ENCODE measurements at regions not wholly inside any gene's neighbourhood (a gene's known extent, or its start where the extent isn't known, plus 50 kb on each side); places are given as distances from the start of the nearest gene placed in this dataset.

DNA sequence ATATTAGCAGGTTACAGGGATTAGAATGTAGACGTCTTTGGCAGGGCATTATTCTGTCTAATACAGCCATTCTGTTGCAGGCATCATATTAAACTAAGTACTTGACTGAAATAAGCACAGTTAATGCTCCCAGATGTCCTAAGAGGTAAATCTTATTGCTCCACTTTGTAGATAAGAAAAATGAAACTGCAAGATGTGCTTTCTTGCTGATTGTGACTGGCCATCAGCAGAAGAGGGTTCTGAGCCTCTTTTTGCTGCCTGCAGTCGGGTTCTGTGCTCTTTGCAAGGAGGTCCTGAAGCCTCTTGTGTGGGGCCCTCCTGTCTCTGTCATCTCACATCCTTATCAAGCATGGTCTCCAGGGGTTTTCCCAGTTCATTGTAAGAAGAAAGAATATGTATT is 167.1 kb downstream of the KCNJ2 start:
- no peaks in the 10 kb centered on the region for H3K9me3 ChIP-seq (ENCODE audit: low read depth, low read length)
- no peak overlapping the region for H3K27ac ChIP-seq
- DNase-seq (ENCODE audit: low read depth, low spot score): no peak
- H3K36me3 ChIP-seq (ENCODE audit: insufficient read depth, low read length): no peaks in the 10 kb centered on the region
- no peak overlapping the region for H3K9ac ChIP-seq (ENCODE audit: insufficient read length)
- no peak overlapping the region for H3K4me3 ChIP-seq
- no peak for TF ChIP-seq EZH2 (IDR thresholded peaks at IDR 0.05)
- TF ChIP-seq POLR2AphosphoS5 (IDR thresholded peaks at IDR 0.05; ENCODE audit: borderline replicate concordance, low read depth, low read length): no peak
- no peak for TF ChIP-seq FOXP2 (optimal IDR thresholded peaks at IDR 0.05; ENCODE audit: control extremely low read depth, extremely low read length, insufficient read depth)

DNA sequence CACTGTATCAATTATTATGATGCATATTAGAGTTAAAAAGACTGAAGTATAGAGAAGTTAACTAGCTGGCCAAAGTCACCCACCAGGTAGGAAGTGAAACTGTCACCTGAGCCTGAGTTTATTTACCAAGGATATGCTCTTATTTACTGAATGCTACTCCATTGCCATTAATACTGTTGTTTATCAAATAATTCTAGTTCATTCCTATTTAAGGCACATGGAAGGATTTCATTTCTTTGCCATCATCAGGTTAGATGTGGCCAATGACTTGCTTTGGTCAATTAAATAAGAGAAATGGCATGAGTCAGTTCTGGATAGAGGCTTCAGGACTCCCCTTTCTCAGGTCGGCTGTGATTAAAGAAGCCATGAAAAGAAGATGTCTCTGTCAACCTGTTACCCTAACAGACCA is 169.6 kb downstream of the KCNJ2 start:
- TF ChIP-seq FOXP2 (optimal IDR thresholded peaks at IDR 0.05; ENCODE audit: control extremely low read depth, extremely low read length, insufficient read depth) (no peak), POLR2AphosphoS5 (IDR thresholded peaks at IDR 0.05; ENCODE audit: borderline replicate concordance, low read depth, low read length) (no peak), EZH2 (IDR thresholded peaks at IDR 0.05) (no peak)
- H3K9ac ChIP-seq (ENCODE audit: insufficient read length): no peak overlapping the region
- no peaks in the 10 kb centered on the region for H3K9me3 ChIP-seq (ENCODE audit: low read depth, low read length)
- DNase-seq (ENCODE audit: low read depth, low spot score): no peak
- H3K36me3 ChIP-seq (ENCODE audit: insufficient read depth, low read length): no peaks in the 10 kb centered on the region
- H3K27ac ChIP-seq: no peak overlapping the region
- no peak overlapping the region for H3K4me3 ChIP-seq

DNA sequence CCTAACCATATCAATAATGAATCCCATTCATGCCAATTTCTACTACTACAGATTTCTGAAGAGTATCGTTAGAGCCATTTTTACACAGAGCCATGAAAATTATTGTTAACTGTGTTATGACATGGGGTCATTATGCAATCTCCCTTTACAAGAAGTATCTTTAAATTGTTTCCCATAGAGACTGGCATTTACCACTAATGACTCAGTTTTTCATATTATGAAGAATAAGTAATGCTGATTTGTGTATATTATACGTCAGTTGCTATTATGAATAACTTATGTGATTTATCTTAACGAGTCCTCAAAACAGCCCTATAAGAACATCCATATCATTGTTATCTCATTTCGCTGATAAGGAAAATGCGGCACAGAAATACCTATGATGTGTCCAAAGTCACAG is 173.8 kb downstream of the KCNJ2 start:
- H3K9me3 ChIP-seq (ENCODE audit: low read depth, low read length): no peaks in the 10 kb centered on the region
- no peak for DNase-seq (ENCODE audit: low read depth, low spot score)
- TF ChIP-seq FOXP2 (optimal IDR thresholded peaks at IDR 0.05; ENCODE audit: control extremely low read depth, extremely low read length, insufficient read depth) (no peak), EZH2 (IDR thresholded peaks at IDR 0.05) (no peak), POLR2AphosphoS5 (IDR thresholded peaks at IDR 0.05; ENCODE audit: borderline replicate concordance, low read depth, low read length) (no peak)
- H3K9ac ChIP-seq (ENCODE audit: insufficient read length): no peak overlapping the region
- H3K4me3 ChIP-seq: no peak overlapping the region
- no peaks in the 10 kb centered on the region for H3K36me3 ChIP-seq (ENCODE audit: insufficient read depth, low read length)
- no peak overlapping the region for H3K27ac ChIP-seq

DNA sequence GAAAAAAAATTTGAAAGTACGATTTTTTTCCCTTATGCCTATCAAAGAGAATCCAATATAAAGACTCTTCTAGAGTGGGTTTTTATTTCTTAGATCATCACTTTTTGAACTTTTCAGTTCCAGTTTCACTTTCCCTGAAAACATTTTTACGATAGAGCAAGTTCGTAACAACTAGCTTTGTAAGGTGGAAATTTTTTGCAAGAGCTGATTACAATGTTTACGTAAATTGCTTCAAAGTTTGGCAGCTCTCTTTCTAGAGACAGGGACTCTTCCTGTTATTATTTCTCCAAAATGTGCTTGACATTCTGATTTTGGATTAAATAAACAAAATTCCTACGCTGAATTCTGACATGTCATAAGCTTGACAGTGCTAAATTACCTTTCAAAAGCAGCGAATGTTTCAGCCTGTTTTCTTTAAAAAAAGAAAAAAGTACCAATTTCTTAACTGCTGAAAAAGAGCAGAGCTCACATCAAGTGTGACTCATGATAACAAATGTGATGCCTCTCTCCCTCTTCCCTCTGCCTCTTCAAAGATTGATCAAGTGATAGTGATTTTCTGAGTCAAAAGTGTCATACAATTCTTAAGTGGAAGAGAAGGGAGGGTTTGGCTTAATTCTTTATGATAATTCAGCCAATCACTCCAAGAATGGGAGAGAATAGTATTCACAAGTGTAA is 175.2 kb downstream of the KCNJ2 start:
- Histone ChIP-seq H3K9ac (ENCODE audit: insufficient read length) (no peak overlapping the region), H3K27ac (no peak overlapping the region), H3K36me3 (ENCODE audit: insufficient read depth, low read length) (no peaks in the 10 kb centered on the region), H3K9me3 (ENCODE audit: low read depth, low read length) (no peaks in the 10 kb centered on the region), H3K4me3 (no peak overlapping the region)
- no peak for DNase-seq (ENCODE audit: low read depth, low spot score)
- no peak for TF ChIP-seq POLR2AphosphoS5 (IDR thresholded peaks at IDR 0.05; ENCODE audit: borderline replicate concordance, low read depth, low read length)
- no peak for TF ChIP-seq EZH2 (IDR thresholded peaks at IDR 0.05)
- TF ChIP-seq FOXP2 (optimal IDR thresholded peaks at IDR 0.05; ENCODE audit: control extremely low read depth, extremely low read length, insufficient read depth): no peak

DNA sequence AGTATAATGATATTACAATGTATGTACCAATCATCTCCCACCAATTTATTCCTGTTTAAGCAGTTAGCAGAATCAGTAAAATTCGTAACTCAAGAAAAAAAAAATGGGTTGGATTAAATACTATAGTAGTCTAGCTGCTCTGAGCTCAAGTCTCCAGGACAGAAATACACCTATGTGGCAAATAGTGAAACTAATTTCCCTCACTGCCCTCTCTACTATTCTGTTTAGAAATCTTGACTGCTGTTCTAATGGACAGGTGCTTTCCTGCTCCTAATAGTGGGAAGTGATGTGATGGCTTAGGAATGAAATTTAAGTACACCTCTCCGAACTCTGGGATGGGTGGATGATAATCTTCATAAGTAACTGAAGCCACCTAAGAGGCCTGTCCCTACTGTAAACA is 175.7 kb downstream of the KCNJ2 start:
- Histone ChIP-seq H3K9ac (ENCODE audit: insufficient read length) (no peak overlapping the region), H3K27ac (no peak overlapping the region), H3K36me3 (ENCODE audit: insufficient read depth, low read length) (no peaks in the 10 kb centered on the region), H3K9me3 (ENCODE audit: low read depth, low read length) (no peaks in the 10 kb centered on the region), H3K4me3 (no peak overlapping the region)
- DNase-seq (ENCODE audit: low read depth, low spot score): no peak
- TF ChIP-seq EZH2 (IDR thresholded peaks at IDR 0.05) (no peak), POLR2AphosphoS5 (IDR thresholded peaks at IDR 0.05; ENCODE audit: borderline replicate concordance, low read depth, low read length) (no peak), FOXP2 (optimal IDR thresholded peaks at IDR 0.05; ENCODE audit: control extremely low read depth, extremely low read length, insufficient read depth) (no peak)

DNA sequence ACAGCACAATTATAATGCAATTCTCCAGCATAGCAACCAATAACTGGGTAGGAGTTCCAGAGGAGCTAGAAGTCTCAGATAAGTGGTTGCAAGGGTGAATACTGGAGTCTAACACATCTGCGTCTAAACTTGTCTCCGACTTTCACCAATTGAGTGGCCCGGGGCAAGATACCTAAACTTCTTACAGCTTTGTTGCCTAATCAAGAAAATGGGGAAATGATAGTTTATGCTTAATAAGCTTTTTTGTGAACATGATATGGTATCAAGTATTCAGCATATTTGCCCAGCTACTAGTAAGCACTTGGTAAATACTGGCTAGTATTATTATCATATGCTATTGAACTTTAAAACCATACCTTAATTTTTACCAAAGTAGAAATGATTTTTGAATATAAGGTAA is 183.5 kb downstream of the KCNJ2 start:
- no peak for TF ChIP-seq FOXP2 (optimal IDR thresholded peaks at IDR 0.05; ENCODE audit: control extremely low read depth, extremely low read length, insufficient read depth)
- no peak for TF ChIP-seq POLR2AphosphoS5 (IDR thresholded peaks at IDR 0.05; ENCODE audit: borderline replicate concordance, low read depth, low read length)
- TF ChIP-seq EZH2 (IDR thresholded peaks at IDR 0.05): no peak
- no peak for DNase-seq (ENCODE audit: low read depth, low spot score)
- no peak overlapping the region for H3K27ac ChIP-seq

DNA sequence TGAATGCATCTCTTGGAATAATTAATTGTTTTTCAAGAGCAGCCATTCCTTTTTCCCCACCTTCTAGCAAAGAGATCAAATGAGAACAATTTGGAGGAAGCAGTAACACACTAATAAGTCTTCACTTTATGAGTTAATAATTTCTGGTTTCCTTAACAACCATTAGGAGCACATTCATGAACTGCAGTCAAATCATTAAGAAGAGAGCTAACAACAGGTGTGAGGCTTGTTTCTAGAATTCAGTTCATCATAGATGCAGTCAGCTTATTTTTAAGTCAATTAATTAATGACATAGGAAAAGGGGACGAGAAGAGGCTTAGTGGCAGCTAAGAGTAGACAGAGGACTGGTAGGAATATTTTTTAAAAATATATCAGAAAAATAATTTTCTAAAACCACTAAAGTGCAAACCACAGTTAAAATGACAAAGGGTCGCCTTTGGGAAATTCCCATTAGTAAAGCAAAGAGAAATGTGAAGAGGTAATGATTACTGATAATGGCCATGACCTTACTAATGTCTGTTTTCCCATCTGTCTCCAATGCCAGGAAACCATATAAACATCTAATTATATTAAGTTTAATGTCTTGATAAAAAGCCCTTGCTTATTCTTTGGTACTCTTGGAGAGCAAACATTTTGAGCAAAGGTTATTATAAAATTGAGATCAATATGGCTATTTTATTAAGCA is 184.2 kb downstream of the KCNJ2 start:
- Histone ChIP-seq H3K36me3 (ENCODE audit: insufficient read depth, low read length) (no peaks in the 10 kb centered on the region), H3K9me3 (ENCODE audit: low read depth, low read length) (no peaks in the 10 kb centered on the region), H3K4me3 (no peak overlapping the region), H3K27ac (no peak overlapping the region), H3K9ac (ENCODE audit: insufficient read length) (no peak overlapping the region)
- no peak for TF ChIP-seq EZH2 (IDR thresholded peaks at IDR 0.05)
- DNase-seq (ENCODE audit: low read depth, low spot score): no peak

More for the DNA sequence above, 183.5 kb downstream of the KCNJ2 start:
- Histone ChIP-seq H3K9ac (ENCODE audit: insufficient read length) (no peak overlapping the region), H3K36me3 (ENCODE audit: insufficient read depth, low read length) (no peaks in the 10 kb centered on the region), H3K9me3 (ENCODE audit: low read depth, low read length) (no peaks in the 10 kb centered on the region), H3K4me3 (no peak overlapping the region)

DNA sequence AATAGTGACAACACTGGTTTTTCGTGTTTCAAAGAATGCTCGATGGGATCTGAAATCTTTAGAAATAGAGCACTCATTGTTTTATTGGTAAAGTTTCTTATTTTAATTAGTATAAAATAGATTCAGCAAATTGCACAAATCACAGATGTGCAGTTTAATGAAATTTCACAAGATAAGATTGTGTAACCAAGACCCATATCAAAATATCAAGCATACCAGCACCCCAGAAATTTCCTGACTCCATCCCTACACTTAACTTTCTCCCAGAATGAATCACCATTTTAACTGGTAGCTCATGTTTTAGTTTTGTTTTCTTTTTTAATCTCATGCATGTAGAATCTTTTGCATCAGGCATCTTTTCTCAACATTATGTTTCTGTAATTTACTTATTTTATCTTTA is 185.9 kb downstream of the KCNJ2 start:
- no peaks in the 10 kb centered on the region for H3K36me3 ChIP-seq (ENCODE audit: insufficient read depth, low read length)
- no peak overlapping the region for H3K9ac ChIP-seq (ENCODE audit: insufficient read length)
- H3K4me3 ChIP-seq: no peak overlapping the region
- DNase-seq (ENCODE audit: low read depth, low spot score): no peak
- no peak for TF ChIP-seq EZH2 (IDR thresholded peaks at IDR 0.05)
- no peak for TF ChIP-seq FOXP2 (optimal IDR thresholded peaks at IDR 0.05; ENCODE audit: control extremely low read depth, extremely low read length, insufficient read depth)
- TF ChIP-seq POLR2AphosphoS5 (IDR thresholded peaks at IDR 0.05; ENCODE audit: borderline replicate concordance, low read depth, low read length): no peak
- H3K27ac ChIP-seq: no peak overlapping the region
- H3K9me3 ChIP-seq (ENCODE audit: low read depth, low read length): no peaks in the 10 kb centered on the region

DNA sequence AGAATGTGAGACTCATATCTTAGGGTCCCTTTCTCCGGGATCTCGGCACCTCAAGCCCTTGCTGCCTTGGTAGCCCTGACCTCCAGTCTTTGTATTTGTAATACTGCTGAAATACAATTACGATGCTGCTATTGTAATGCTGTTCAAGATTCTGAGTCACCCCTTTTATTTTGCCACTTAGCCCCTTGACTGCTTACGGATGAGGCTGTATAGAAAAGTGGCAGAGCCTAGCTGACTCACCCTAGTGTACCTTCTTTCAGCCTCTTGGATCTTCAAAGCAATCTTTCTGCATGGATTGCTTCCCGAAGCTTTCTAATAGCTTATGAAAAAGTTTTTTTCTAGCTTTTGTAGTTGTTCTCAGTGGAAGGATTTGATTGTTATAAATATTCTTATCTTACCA is 187.9 kb downstream of the KCNJ2 start:
- no peak overlapping the region for H3K27ac ChIP-seq
- no peak for DNase-seq (ENCODE audit: low read depth, low spot score)
- no peaks in the 10 kb centered on the region for H3K36me3 ChIP-seq (ENCODE audit: insufficient read depth, low read length)

More for the DNA sequence above, 187.9 kb downstream of the KCNJ2 start:
- Histone ChIP-seq H3K4me3 (no peak overlapping the region), H3K9me3 (ENCODE audit: low read depth, low read length) (no peaks in the 10 kb centered on the region), H3K9ac (ENCODE audit: insufficient read length) (no peak overlapping the region)
- TF ChIP-seq FOXP2 (optimal IDR thresholded peaks at IDR 0.05; ENCODE audit: control extremely low read depth, extremely low read length, insufficient read depth) (no peak), POLR2AphosphoS5 (IDR thresholded peaks at IDR 0.05; ENCODE audit: borderline replicate concordance, low read depth, low read length) (no peak), EZH2 (IDR thresholded peaks at IDR 0.05) (no peak)
